Hepatocyte (in vitro differentiated cells): ENCODE measurements at regions not wholly inside any gene's neighbourhood (a gene's known extent, or its start where the extent isn't known, plus 50 kb on each side); places are given as distances from the start of the nearest gene placed in this dataset.

Experiments used
- DNase-seq: peaks from one replicate; pipeline ENCODE4 v3.0.0-alpha.2; 2016; ENCODE audit warnings: low spot score
- H2AFZ ChIP-seq: fragments of 200-600 bp; sonication (generic); 2 replicates; pipeline ENCODE4 v1.6.0; 2016; ENCODE audit warnings: antibody characterized with exemption, mild to moderate bottlenecking
- H3K27ac ChIP-seq: fragments of 200-600 bp; sonication (generic); 2 replicates; pipeline ENCODE4 v1.5.1; 2016; ENCODE audit warnings: mild to moderate bottlenecking
- H3K27me3 ChIP-seq: fragments of 200-600 bp; sonication (generic); 2 replicates; pipeline ENCODE4 v1.6.1; 2016
- H3K36me3 ChIP-seq: fragments of 200-600 bp; sonication (generic); replicated peaks from 2 replicates; pipeline ENCODE4 v1.5.1; 2016; ENCODE audit warnings: low read depth; ENCODE audit not compliant: insufficient read depth
- H3K4me1 ChIP-seq: fragments of 200-600 bp; sonication (generic); 2 replicates; pipeline ENCODE4 v1.5.1; 2016; ENCODE audit warnings: mild to moderate bottlenecking, moderate library complexity; ENCODE audit not compliant: insufficient read depth
- H3K4me2 ChIP-seq: fragments of 200-600 bp; sonication (generic); 2 replicates; pipeline ENCODE4 v1.6.0; 2016
- H3K4me3 ChIP-seq: fragments of 200-600 bp; sonication (generic); 2 replicates; pipeline ENCODE4 v1.5.1; 2016; ENCODE audit warnings: mild to moderate bottlenecking
- H3K79me2 ChIP-seq: fragments of 200-600 bp; sonication (generic); 2 replicates; pipeline ENCODE4 v1.6.0; 2017; ENCODE audit warnings: mild to moderate bottlenecking
- H3K9me2 ChIP-seq: fragments of 200-600 bp; sonication (generic); replicated peaks from 2 replicates; pipeline ENCODE4 v1.6.0; 2017; ENCODE audit warnings: mild to moderate bottlenecking; ENCODE audit not compliant: insufficient read depth
- H3K9me3 ChIP-seq: fragments of 200-600 bp; sonication (generic); 2 replicates; pipeline ENCODE4 v1.5.1; 2016; ENCODE audit warnings: low read depth, mild to moderate bottlenecking
- H4K20me1 ChIP-seq: fragments of 200-600 bp; sonication (generic); 2 replicates; pipeline ENCODE4 v1.6.0; 2016; ENCODE audit warnings: mild to moderate bottlenecking; ENCODE audit not compliant: insufficient read depth, poor library complexity, severe bottlenecking
- CTCF ChIP-seq: fragments of 200-600 bp; sonication (generic); IDR thresholded peaks from 2 replicates; pipeline ENCODE4 v1.5.1; 2016; ENCODE audit warnings: antibody characterized with exemption, mild to moderate bottlenecking; ENCODE audit not compliant: poor library complexity
- EZH2 ChIP-seq: fragments of 200-600 bp; sonication (generic); IDR thresholded peaks from 2 replicates; pipeline ENCODE4 v1.6.1; 2016; ENCODE audit warnings: antibody characterized with exemption, mild to moderate bottlenecking, borderline replicate concordance
- EZH2phosphoT487 ChIP-seq: fragments of 200-600 bp; sonication (generic); IDR thresholded peaks from one replicate; pipeline ENCODE4 v1.6.1; 2018; ENCODE audit warnings: antibody characterized with exemption, mild to moderate bottlenecking, low read depth, moderate library complexity; ENCODE audit not compliant: unreplicated experiment, severe bottlenecking
- WGBS: methylation state at CpG from one replicate; pipeline ENCODE4 v1.1.6; 2016; ENCODE audit warnings: low lambda C conversion rate; ENCODE audit errors: missing lambda C conversion rate; 5-methylcytosine and 5-hydroxymethylcytosine counted together

GRCh38 chr2:234174742-234175141 lies 124.2 kb downstream of the SPP2 start:
- H3K4me1 ChIP-seq = peaks cover under 1% of the 10 kb centered on the region
- TF ChIP-seq CTCF (no peak), EZH2phosphoT487 (no peak), EZH2 (no peak)
- no peaks in the 10 kb centered on the region for H3K79me2 ChIP-seq
- H3K4me2 ChIP-seq = no peak overlapping the region
- no peak for DNase-seq
- WGBS = 97% methylated on average over 5 of the region's 5 CpGs
- no peak overlapping the region for H3K27ac ChIP-seq
- no peaks in the 10 kb centered on the region for H4K20me1 ChIP-seq
- no peaks in the 10 kb centered on the region for H3K36me3 ChIP-seq
- H3K4me3 ChIP-seq = no peak overlapping the region
- no peaks in the 10 kb centered on the region for H3K9me3 ChIP-seq
- H3K9me2 ChIP-seq = no peaks in the 10 kb centered on the region
- no peaks in the 10 kb centered on the region for H3K27me3 ChIP-seq
- no peak overlapping the region for H2AFZ ChIP-seq

- peak overlapping the region; percentile 56 for H3K4me2 ChIP-seq
- H3K36me3 ChIP-seq = no peaks in the 10 kb centered on the region
- no peak for TF ChIP-seq CTCF
- no peak for TF ChIP-seq EZH2
- TF ChIP-seq EZH2phosphoT487 = no peak
- H3K79me2 ChIP-seq = no peaks in the 10 kb centered on the region
- H3K27me3 ChIP-seq = no peaks in the 10 kb centered on the region
- peak overlapping the region; percentile 57 for H3K27ac ChIP-seq
- no peaks in the 10 kb centered on the region for H4K20me1 ChIP-seq
- H3K9me3 ChIP-seq = no peaks in the 10 kb centered on the region
- no peak for DNase-seq
- H3K4me3 ChIP-seq = no peak overlapping the region
- H2AFZ ChIP-seq = peak overlapping the region; percentile 33
- 66% methylated on average over 4 of the region's 4 CpGs for WGBS
- H3K9me2 ChIP-seq = no peaks in the 10 kb centered on the region
- peaks cover 16% of the 10 kb centered on the region for H3K4me1 ChIP-seq
These were observed 122.0 kb downstream of the SPP2 start for GRCh38 chr2:234172532-234172931.

- H3K79me2 ChIP-seq = no peaks in the 10 kb centered on the region
These were observed 121.6 kb downstream of the SPP2 start for GRCh38 chr2:234172066-234172465.

More at GRCh38 chr2:234172066-234172465, 121.6 kb downstream of the SPP2 start:
- Histone ChIP-seq H4K20me1 (no peaks in the 10 kb centered on the region), H3K9me3 (no peaks in the 10 kb centered on the region), H3K4me1 (peaks cover 17% of the 10 kb centered on the region), H3K27me3 (no peaks in the 10 kb centered on the region), H3K27ac (peak overlapping the region; percentile 57), H3K4me2 (peak overlapping the region; percentile 56), H3K4me3 (no peak overlapping the region), H3K36me3 (no peaks in the 10 kb centered on the region), H3K9me2 (no peaks in the 10 kb centered on the region), H2AFZ (peak overlapping the region; percentile 33)
- 62% methylated on average over 10 of the region's 10 CpGs for WGBS
- no peak for TF ChIP-seq EZH2
- no peak for TF ChIP-seq EZH2phosphoT487
- no peak for TF ChIP-seq CTCF
- no peak for DNase-seq
